ENCODE measurements at regions not wholly inside any gene's neighbourhood (a gene's known extent, or its start where the extent isn't known, plus 50 kb on each side); places are given as distances from the start of the nearest gene placed in this dataset.
"Not testable (repeated sequence)": the region's sequence is repeated elsewhere in the genome, so short reads cannot be mapped to it uniquely, and the experiment has no call there.

GRCh38 chr2:242031481-242032019 is 162.0 kb downstream of the RTP5 start:
- DNase-seq, result no peak

- DNase-seq, result no peak
Measured at GRCh38 chr2:242032780-242033656, 163.5 kb downstream of the RTP5 start.

GRCh38 chr2:242034138-242034537 is 164.6 kb downstream of the RTP5 start:
- DNase-seq, result no peak

GRCh38 chr2:242034996-242035814 is 165.7 kb downstream of the RTP5 start:
- no peak for DNase-seq

GRCh38 chr2:242035858-242036652 is 166.5 kb downstream of the RTP5 start:
- no peak for DNase-seq

GRCh38 chr2:242036653-242036950 is 167.1 kb downstream of the RTP5 start:
- no peak for DNase-seq

- no peak for DNase-seq
Measured at GRCh38 chr2:242038166-242038927, 168.8 kb downstream of the RTP5 start.

GRCh38 chr2:242038928-242039341 is 169.4 kb downstream of the RTP5 start:
- no peak for DNase-seq

GRCh38 chr2:242040303-242040655 is 170.8 kb downstream of the RTP5 start:
- DNase-seq, result no peak

- no peak for DNase-seq
Measured at GRCh38 chr2:242040681-242041080, 171.2 kb downstream of the RTP5 start.

- no peak for DNase-seq
Measured at GRCh38 chr2:242041816-242042215, 172.3 kb downstream of the RTP5 start.

- no peak for DNase-seq
Measured at GRCh38 chr2:242043538-242044312, 174.2 kb downstream of the RTP5 start.

- no peak for DNase-seq
Measured at GRCh38 chr2:242044313-242044590, 174.7 kb downstream of the RTP5 start.

- not testable (repeated sequence) for DNase-seq
Measured at GRCh38 chr2:242045596-242046144, 176.1 kb downstream of the RTP5 start.

GRCh38 chr2:242046206-242046826 is 176.8 kb downstream of the RTP5 start:
- DNase-seq, result no peak

- DNase-seq, result no peak
Measured at GRCh38 chr2:242047963-242048362, 178.4 kb downstream of the RTP5 start.

- DNase-seq, result no peak
Measured at GRCh38 chr2:242048479-242048878, 178.9 kb downstream of the RTP5 start.

- DNase-seq, result not testable (repeated sequence)
Measured at GRCh38 chr2:242049492-242049891, 180.0 kb downstream of the RTP5 start.

- DNase-seq, result no peak
Measured at GRCh38 chr2:242051463-242051862, 181.9 kb downstream of the RTP5 start.

- DNase-seq, result no peak
Measured at GRCh38 chr2:242052421-242052820, 182.9 kb downstream of the RTP5 start.

- no peak for DNase-seq
Measured at GRCh38 chr2:242053921-242054320, 184.4 kb downstream of the RTP5 start.
